Activated CD8-positive, alpha-beta memory T cell treated with anti-CD3 and anti-CD28 coated beads, Interleukin-2, amount 50 U/mL, for 4 hours (primary cell): ENCODE measurements at regions not wholly inside any gene's neighbourhood (a gene's known extent, or its start where the extent isn't known, plus 50 kb on each side); places are given as distances from the start of the nearest gene placed in this dataset.
"Not testable (repeated sequence)": the region's sequence is repeated elsewhere in the genome, so short reads cannot be mapped to it uniquely, and the experiment has no call there.

Experiments used
- DNase-seq: peaks from one replicate; pipeline ENCODE4 v3.0.0-alpha.2; 2020

DNA sequence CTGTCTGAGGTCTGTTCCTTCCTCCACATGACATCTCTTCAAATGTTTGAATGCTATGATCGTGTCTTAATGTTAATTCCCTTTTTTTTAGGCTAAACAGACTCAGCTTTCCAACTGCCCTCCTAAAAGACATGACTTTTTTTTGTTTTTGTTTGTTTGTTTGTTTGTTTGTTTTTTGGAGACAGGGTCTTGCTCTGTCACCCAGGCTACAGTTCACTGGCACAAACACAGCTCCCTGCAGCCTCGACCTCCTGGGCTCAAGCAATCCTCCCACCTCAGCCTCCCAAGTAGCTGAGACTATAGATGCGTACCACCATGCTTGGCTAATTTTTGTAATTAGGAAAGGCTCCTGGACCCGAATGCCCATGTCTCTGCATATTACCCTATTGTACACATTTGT, 176.5 kb downstream of the ABCA8 start:
- no peak for DNase-seq

DNA sequence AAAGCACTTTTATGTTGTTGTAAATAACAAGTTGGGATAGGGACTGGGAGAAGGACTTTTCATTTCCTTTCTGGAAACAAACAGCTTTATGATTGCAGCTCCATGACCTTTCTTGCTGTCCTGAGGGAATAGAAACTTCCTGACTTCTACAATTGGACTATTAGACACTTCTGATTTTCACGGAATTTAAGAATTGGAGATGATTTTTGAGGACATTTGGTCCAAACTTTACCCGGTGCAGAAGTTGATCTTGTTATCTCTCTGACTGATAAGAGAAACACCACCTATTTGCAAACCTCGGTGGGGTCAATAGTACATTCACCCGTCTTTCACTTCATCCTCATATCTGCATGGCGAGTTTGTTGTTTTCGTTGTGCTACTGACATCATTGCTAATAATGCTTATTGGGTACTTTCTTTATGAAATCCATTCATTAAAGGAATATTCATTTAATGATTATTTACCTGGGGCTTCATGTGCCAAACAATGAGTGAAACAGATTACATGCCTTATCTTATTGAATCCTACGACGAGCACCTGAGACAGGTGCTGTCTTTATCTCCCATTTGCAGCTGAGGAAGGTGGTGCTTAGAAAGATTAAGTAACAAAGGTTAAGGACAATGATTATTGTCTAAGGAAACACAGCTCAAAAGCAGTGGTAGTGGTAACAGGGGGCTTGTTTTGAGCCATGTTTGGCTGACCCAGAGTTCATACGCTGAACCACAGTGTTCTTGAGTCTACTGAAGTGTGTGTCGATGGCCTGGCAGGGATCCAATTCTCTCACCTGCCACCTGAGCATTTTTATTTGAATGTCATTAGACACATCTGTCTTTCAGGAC, 176.9 kb upstream of the FAM20A start:
- no peak for DNase-seq

GRCh38 chr17:68777243-68777855, 176.2 kb upstream of the FAM20A start:
- DNase-seq = no peak

DNA sequence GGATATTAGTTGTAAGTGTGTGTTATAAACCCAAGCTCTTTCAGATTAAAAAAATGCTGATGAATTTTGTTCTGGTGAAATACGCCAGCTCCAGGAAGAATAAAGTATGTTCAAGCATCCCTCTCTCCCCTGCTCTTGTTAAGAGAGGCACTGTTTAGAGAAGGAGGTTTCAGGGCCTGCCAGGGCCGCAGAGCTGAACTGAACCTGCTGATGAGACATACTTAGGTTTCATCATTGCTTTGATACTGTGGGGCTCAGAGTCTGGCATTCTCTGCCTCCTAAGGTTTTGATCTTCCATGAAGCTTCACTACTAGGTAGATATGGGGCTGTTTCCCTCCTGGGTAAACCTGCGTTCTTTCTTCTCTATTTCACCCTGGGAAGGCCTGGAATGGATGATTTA, 175.3 kb upstream of the FAM20A start:
- no peak for DNase-seq

DNA sequence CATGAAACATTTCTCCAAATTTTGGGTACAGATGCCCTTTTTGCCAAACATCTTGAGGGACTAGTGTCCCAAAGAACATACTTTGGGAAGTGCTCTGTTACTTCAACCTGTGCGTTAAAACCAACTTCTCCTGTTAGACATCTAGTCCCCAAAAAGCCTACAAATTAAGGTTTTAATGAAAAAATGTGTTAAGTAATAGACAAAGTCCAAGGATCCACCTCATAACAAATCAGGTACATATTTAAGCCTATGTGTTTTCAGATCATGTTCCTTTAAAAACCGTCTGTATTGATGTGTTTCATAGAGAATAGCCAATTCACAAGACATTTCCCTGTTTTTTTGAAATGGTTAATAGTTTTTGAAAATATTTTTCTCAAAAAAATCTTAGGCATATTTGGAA, 174.8 kb upstream of the FAM20A start:
- no peak for DNase-seq

DNA sequence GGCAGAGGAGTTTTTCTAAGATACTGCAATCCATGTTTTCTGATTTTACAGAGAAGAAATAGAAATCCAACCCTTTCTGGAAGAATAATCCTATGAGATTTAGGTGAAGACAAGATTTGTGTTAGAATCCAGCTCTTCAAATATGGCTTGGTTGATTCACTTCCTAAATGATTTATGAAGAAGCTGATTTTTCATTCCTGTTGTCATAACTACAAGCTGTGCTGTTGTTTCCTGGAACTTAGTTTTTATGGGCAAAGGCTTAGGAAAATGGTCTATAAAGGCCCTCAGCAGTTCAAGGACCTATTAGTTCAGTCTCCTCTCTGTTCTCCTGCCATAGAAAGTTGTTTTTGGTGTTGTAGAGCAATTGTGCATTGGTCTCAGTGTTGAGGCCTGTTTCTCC, 174.2 kb upstream of the FAM20A start:
- no peak for DNase-seq

DNA sequence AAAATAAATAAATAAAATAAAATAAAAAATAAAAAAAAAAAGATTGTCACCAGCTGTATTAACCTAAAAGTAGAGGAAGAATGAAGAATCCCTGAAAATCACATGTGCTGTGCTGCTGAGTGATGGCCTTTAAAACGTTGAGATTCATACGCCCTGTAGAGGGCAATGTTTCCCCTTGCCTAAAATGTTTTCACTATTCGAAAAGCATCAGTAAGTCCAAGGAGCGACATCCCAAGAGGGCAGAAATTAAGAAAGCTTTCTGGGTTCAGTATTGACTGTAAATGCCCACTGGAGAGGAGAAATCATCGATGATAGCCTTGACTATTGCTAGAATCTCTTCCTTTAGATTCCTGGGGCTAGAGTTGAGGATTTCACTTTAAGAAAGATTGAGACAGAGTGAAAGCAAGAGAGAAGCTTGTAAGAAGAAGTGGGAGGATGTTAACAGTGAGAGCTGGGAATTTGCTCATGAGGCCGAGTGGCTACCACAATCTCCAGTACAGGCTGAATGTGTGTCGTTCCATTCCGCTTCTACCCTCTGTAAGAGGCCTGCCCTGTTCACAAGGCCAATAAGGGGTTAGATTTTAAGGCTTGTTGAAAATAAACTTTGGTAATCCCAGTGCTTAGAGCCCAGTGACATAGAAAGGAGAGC, 170.8 kb upstream of the FAM20A start:
- no peak for DNase-seq

DNA sequence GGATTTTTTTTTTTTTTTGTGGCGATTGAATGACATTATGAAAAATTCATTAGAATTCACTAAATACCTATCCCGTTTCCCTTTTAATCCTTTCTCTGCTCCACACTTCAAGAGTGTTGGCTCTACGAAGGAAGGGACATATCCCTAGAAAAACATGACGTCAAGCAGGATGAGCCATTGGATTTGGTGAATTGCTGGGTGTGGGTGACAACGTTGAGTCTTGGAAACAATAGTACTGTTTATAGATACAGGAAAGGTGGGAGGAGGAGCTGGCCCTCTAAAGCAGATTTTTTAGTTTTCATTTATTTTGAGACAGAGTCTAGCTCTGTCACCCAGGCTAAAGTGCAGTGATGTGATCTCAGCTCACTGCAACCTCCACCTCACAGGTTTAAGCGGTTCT, 167.6 kb upstream of the FAM20A start:
- no peak for DNase-seq

DNA sequence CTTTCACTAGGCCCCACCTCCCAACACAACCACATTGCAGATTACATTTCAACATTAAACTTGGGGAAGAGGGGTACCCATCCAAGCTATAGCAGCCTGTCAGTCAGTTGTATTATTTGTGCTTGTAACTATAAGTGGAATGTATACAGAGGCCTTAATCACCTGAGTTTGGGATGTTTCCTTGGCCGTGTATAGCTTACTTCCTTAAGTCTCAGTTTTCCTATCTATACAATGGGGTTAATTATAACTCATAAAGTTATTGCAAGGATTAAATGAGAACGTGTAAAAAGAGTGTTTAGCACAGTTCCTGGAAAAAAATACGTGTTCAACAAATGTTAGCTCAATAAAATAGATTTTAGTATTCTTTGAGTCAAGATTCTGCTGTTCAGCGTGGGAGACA, 165.5 kb upstream of the FAM20A start:
- no peak for DNase-seq

DNA sequence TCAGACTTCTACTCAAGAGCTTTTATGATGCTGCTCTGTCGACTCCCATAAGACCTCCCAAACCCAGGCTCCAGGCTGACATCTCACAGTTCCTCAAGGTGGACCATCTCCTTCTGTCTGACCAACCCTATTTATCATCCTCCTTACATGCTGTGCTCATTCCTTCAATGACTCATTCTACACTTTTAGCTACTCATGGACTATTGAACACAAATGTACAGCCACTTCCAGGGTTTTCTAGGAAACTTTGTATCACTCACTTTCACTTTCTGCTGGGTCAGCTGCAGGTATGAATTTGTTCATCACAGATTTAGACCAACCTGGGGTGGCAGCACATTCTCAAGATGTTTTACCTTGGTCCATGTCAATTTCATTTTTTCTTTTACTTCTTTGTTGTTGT, 162.4 kb upstream of the FAM20A start:
- DNase-seq = no peak

DNA sequence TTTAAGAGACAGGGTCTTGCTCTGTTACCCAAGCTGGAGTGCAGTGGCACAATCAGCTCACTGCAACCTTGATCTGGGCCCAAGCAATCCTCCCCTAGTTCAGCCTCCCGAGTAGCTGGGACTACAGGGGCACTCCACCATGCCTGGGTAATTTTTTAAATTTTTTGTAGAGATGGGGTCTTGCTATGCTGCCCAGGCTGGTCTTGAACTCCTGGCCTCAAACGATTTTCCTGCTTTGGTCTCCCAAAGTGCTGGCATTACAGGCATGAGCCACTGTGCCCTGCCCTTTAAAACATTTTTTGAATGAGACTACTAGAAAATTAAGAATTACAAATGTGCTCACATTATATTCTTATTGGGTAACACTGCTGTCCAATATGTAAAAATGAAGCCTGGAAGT, 161.7 kb upstream of the FAM20A start:
- DNase-seq = no peak

GRCh38 chr17:68760141-68760475, 158.9 kb upstream of the FAM20A start:
- DNase-seq = no peak

GRCh38 chr17:68759343-68760140, 158.4 kb upstream of the FAM20A start:
- DNase-seq = peak; percentile 19

GRCh38 chr17:68759002-68759342, 157.8 kb upstream of the FAM20A start:
- DNase-seq = no peak

- DNase-seq = not testable (repeated sequence)
These were observed 156.9 kb upstream of the FAM20A start for GRCh38 chr17:68757866-68758757.

- no peak for DNase-seq
These were observed 153.0 kb upstream of the FAM20A start for GRCh38 chr17:68753985-68754769.

DNA sequence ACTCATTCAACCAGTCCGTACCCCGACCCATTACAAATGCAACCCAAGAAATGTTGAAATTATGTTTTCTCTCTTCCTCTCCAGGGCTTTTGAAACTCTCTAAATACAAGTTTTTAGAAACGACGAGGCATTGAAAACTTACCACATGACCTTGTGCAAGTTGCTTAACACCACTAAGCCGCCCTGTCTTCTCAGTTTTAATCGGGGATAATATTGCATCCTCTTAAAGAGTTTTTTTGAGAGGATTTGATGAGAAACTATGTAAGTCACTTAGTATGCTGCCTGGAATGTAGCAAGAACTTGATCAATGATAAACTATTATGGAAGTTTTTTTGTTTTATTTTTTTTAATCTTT, 149.0 kb upstream of the FAM20A start:
- no peak for DNase-seq

DNA sequence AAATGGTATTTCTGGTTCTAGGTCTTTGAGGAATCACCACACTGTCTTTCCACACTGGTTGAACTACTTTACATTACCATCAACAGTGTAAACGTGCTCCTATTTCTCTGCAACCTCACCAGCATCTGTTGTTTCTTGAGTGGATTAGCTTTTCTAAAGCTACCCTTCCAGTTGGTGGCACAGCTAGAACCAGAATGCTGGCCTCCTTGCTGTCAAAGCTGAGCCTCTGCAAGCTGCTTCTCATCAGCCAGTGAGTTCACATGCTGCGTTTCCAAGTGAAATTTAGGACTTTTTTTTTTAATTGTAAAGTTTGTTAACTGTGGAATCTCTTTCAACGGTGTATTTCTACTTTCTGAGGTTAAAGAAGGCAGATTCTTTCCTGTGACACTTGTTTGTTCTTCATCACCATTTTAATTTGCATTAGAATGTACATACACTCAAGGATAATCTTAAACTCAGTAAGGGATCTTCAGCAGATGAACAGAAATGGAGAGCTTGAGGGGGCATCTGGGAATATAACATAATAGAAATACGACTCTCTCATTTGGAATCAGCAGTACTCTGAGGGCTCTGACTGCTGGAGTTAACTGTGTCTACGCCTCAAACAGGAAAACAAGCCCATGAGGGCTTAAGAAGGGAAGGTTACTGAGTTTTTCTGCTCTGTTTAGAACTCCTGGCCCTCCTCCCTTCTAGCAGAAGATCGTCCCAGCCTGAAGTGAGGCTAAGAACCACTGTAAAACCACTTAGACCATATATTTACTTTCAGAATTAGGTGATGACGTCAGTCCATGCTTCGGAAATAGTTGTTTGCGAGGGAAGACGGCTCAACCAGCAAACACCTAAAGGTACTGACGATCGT, 148.4 kb upstream of the FAM20A start:
- DNase-seq = no peak

GRCh38 chr17:68748381-68748780, 147.2 kb upstream of the FAM20A start:
- DNase-seq = no peak

GRCh38 chr17:68740555-68741447, 139.6 kb upstream of the FAM20A start:
- DNase-seq = no peak
